ENCODE measurements at regions not wholly inside any gene's neighbourhood (a gene's known extent, or its start where the extent isn't known, plus 50 kb on each side); places are given as distances from the start of the nearest gene placed in this dataset.

DNA sequence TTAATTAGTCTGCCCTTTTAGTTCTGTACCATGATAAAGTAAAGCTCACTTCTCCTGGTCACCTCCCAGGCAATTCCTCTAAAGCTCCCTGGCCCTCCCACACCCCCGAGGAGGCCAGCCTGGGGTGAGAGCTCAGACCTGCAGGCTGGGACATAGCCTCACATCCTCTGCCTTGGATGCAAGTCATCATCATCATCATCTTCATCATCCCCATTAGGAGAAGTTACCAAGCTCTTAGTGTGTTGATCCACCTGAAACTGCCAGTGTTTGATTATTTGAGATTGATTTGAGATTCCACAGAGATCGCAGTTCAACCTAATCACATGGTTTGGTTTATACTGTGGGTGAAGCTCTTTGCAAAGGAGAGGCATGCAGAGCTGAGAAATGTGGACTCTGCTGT is 197.5 kb downstream of the CYLD start (continued):
- no peak for TF ChIP-seq SIN3A (IDR thresholded peaks at IDR 0.05; ENCODE audit: borderline replicate concordance, low read depth, low read length)

DNA sequence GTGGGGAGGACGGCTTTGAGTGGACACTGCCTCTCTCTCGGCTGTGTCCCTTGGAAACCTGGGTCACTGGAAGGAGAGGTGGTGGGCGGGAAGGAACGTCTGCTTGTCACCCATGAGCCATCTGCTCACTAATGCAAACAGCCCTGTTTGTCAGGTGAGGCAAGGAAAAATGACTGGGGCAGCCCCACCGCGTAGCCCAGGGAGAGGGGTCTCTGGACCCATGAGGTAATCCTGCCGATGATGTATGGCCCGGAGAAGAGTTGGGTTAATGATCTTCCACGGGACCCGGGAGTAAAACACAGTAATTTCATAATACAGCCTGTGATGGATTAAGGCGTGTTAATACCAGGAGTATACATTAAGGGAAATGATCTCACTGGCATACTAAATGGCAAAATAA is 197.0 kb downstream of the CYLD start:
- Histone ChIP-seq H3F3A (replicated peaks; ENCODE audit: insufficient read depth) (no peaks in the 10 kb centered on the region), H3K9me3 (no peaks in the 10 kb centered on the region), H2AFZ (ENCODE audit: low read depth) (no peak overlapping the region), H3K79me2 (ENCODE audit: insufficient read depth) (no peaks in the 10 kb centered on the region), H3K27ac (ENCODE audit: low read depth in 2 of 2, low read length in 1 of 2) (no peak overlapping the region), H3K36me3 (replicated peaks in 1 of 2; ENCODE audit: control insufficient read depth in 1 of 2, insufficient read depth in 2 of 2, low read length in 1 of 2) (no peaks in the 10 kb centered on the region), H3K9me2 (no peaks in the 10 kb centered on the region), H3K4me1 (ENCODE audit: control insufficient read depth in 1 of 2, insufficient read depth in 2 of 2, low read depth in 1 of 2, low read length in 1 of 2) (no peaks in the 10 kb centered on the region), H3K9ac (no peak overlapping the region), H3K4me2 (no peak overlapping the region), H4K20me1 (ENCODE audit: insufficient read depth) (no peaks in the 10 kb centered on the region), H3K4me3 (ENCODE audit: low read depth in 2 of 2, low read length in 1 of 2) (no peak overlapping the region), H3K27me3 (ENCODE audit: insufficient read depth) (no peaks in the 10 kb centered on the region)
- 14% methylated on average over 9 of the region's 11 CpGs for WGBS (ENCODE audit: low lambda C conversion rate)
- TF ChIP-seq, protein P1, sequence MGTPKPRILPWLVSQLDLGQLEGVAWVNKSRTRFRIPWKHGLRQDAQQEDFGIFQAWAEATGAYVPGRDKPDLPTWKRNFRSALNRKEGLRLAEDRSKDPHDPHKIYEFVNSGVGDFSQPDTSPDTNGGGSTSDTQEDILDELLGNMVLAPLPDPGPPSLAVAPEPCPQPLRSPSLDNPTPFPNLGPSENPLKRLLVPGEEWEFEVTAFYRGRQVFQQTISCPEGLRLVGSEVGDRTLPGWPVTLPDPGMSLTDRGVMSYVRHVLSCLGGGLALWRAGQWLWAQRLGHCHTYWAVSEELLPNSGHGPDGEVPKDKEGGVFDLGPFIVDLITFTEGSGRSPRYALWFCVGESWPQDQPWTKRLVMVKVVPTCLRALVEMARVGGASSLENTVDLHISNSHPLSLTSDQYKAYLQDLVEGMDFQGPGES (IDR thresholded peaks at IDR 0.05; ENCODE audit: low read depth, low read length): no peak
- TF ChIP-seq TEAD4 (IDR thresholded peaks at IDR 0.05; ENCODE audit: borderline replicate concordance, insufficient read depth): no peak
- no peak for TF ChIP-seq TAF1 (IDR thresholded peaks at IDR 0.05; ENCODE audit: borderline replicate concordance, low read depth, low read length)
- TF ChIP-seq POLR2AphosphoS5 (IDR thresholded peaks at IDR 0.05; ENCODE audit: low read depth, low read length): no peak
- TF ChIP-seq RCOR1 (IDR thresholded peaks at IDR 0.05; ENCODE audit: low read length): no peak
- TF ChIP-seq GATA2 (CRISPR knock-in tag; IDR thresholded peaks at IDR 0.05): no peak
- TF ChIP-seq, protein P2, sequence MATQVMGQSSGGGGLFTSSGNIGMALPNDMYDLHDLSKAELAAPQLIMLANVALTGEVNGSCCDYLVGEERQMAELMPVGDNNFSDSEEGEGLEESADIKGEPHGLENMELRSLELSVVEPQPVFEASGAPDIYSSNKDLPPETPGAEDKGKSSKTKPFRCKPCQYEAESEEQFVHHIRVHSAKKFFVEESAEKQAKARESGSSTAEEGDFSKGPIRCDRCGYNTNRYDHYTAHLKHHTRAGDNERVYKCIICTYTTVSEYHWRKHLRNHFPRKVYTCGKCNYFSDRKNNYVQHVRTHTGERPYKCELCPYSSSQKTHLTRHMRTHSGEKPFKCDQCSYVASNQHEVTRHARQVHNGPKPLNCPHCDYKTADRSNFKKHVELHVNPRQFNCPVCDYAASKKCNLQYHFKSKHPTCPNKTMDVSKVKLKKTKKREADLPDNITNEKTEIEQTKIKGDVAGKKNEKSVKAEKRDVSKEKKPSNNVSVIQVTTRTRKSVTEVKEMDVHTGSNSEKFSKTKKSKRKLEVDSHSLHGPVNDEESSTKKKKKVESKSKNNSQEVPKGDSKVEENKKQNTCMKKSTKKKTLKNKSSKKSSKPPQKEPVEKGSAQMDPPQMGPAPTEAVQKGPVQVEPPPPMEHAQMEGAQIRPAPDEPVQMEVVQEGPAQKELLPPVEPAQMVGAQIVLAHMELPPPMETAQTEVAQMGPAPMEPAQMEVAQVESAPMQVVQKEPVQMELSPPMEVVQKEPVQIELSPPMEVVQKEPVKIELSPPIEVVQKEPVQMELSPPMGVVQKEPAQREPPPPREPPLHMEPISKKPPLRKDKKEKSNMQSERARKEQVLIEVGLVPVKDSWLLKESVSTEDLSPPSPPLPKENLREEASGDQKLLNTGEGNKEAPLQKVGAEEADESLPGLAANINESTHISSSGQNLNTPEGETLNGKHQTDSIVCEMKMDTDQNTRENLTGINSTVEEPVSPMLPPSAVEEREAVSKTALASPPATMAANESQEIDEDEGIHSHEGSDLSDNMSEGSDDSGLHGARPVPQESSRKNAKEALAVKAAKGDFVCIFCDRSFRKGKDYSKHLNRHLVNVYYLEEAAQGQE (IDR thresholded peaks at IDR 0.05; ENCODE audit: low read depth, low read length): no peak
- no peak for TF ChIP-seq EP300 (IDR thresholded peaks at IDR 0.05; ENCODE audit: borderline replicate concordance in 1 of 2, low read depth in 1 of 2, low read length in 1 of 2)
- TF ChIP-seq, protein P3, sequence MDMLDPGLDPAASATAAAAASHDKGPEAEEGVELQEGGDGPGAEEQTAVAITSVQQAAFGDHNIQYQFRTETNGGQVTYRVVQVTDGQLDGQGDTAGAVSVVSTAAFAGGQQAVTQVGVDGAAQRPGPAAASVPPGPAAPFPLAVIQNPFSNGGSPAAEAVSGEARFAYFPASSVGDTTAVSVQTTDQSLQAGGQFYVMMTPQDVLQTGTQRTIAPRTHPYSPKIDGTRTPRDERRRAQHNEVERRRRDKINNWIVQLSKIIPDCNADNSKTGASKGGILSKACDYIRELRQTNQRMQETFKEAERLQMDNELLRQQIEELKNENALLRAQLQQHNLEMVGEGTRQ (IDR thresholded peaks at IDR 0.05; ENCODE audit: borderline replicate concordance, low read depth, low read length): no peak
- TF ChIP-seq TCF12 (IDR thresholded peaks at IDR 0.05): no peak
- TF ChIP-seq, protein P4, sequence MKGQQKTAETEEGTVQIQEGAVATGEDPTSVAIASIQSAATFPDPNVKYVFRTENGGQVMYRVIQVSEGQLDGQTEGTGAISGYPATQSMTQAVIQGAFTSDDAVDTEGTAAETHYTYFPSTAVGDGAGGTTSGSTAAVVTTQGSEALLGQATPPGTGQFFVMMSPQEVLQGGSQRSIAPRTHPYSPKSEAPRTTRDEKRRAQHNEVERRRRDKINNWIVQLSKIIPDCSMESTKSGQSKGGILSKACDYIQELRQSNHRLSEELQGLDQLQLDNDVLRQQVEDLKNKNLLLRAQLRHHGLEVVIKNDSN (IDR thresholded peaks at IDR 0.05; ENCODE audit: borderline replicate concordance, low read depth): no peak
- TF ChIP-seq JUND (IDR thresholded peaks at IDR 0.05): no peak
- CTCF ChIA-PET: no interaction called here
- POLR2A ChIA-PET: no interaction called here
- no peak for DNase-seq

Measured in SK-N-SH (cell line).